NCI-H1048 (cell line): ENCODE measurements at regions not wholly inside any gene's neighbourhood (a gene's known extent, or its start where the extent isn't known, plus 50 kb on each side); places are given as distances from the start of the nearest gene placed in this dataset.
"Not testable (repeated sequence)": the region's sequence is repeated elsewhere in the genome, so short reads cannot be mapped to it uniquely, and the experiment has no call there.

ENCODE experiments used
- DNase-seq: peaks from one replicate; lab custom pipeline; 2025; lab: John Stamatoyannopoulos, UW

DNA sequence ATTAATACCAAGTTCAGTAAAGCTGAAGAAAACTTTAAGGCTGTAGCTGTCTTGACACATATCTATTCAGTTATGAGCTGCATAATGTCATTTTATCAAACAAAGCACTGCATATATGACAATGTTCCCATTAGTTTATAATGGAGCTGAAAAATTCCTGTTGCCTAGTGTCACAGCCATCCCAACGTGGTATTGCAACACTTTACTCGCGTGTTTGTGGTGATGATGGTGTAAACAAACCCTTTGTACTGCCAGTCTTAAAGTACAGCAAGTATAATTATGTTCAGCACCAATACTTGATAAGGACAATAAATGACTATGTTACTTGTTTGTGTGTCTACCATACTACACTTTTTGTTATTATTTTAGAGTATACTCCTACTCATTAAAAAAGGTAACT, 1415.6 kb upstream of the PCDH7 start:
- DNase-seq, result no peak

GRCh38 chr4:29307256-29307655, 1412.9 kb upstream of the PCDH7 start:
- DNase-seq, result no peak

DNA sequence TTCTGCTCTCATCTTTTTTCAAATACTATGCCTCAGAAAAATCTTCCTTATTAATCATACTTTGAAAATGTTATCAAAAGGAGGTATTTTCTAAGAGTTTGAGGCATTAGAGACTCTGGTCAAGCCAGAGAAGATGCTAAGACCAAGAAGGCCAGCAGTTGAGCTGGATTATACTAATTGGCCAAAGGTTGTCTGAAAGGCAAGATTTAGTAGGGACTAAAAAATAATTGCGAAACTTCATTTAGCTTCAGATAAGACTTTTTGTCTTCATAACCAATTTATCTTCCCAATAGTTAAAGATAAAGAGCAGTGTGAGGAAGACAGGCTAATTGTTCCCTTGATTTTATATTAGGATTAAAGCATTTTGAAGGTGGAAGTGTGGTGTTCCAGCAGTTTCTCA, 1412.4 kb upstream of the PCDH7 start:
- no peak for DNase-seq

- DNase-seq, result no peak
These were observed 1411.1 kb upstream of the PCDH7 start for GRCh38 chr4:29309050-29309449.

GRCh38 chr4:29310252-29310651, 1409.9 kb upstream of the PCDH7 start:
- no peak for DNase-seq

DNA sequence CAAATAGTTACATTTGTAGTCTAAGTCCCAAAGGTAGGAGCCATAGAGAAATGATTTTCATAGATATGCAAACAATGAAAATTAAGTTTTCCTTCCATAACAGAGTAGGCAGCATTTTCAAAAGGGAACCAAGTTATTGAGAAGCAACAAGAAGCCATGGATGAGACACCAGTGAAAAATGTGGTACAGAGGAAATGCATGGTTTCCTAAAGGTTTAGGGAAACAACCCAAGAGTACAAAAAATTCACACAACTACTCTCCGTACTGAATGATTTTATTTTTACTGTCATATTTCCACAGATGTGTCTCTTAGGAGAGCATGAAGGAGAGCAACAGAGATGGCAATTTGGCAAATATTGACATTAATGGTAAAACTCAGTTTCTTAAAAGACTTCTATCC, 1408.9 kb upstream of the PCDH7 start:
- DNase-seq, result no peak

- DNase-seq, result no peak
These were observed 1400.4 kb upstream of the PCDH7 start for GRCh38 chr4:29319663-29320340.

DNA sequence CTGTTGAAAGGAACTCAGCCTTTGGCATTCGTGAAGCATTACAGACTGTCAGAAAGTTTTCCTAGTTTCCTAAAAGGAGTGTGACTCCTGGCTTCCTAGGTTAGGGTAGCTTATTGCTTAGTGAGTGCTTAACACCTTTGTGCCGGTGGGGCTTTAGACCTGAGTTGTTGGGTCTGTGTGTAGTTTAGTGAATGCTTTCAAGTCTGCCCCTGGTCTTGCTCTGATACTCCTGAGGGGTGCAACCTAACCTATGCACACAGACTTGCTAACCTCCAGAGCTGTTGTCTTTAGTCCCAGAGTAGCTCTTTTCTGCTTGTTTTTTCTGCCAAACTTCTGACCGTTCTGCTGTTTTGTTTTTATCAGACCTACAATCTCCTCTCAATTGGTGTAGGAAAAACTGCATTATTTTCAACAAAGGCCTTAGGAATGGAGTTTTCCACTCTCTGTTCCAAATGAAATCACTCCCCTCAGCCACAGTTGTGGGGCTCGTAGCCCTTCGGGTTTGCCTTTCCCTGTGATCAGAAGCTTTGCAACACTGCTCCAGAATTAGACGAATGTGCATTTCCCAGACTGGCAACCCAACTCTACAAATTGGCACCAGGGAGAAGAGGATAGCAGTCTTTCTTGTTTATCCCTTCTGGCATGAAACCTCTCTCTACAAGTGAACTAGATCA, 1399.1 kb upstream of the PCDH7 start:
- no peak for DNase-seq

GRCh38 chr4:29326004-29326403, 1394.2 kb upstream of the PCDH7 start:
- DNase-seq, result no peak

DNA sequence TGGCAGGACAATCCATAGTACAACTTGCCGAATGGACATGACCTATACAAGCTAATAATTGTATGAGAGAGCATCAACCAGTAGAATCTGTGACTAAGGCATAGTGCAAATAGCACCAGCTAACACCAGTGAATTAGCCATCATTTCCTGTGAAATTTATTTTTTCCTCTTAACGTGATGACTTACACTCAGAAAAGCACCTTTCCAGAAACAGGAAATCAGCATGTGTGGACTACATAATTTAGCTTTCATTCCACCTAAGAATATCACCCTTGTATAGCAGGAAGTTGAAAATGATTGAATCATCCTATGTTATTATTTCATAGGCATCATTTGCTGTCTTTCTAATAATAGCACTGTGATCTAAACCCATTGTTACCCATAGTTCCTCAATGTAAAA, 1393.4 kb upstream of the PCDH7 start:
- DNase-seq, result no peak

- DNase-seq, result no peak
These were observed 1383.3 kb upstream of the PCDH7 start for GRCh38 chr4:29336861-29337260.

- DNase-seq, result no peak
These were observed 1347.2 kb upstream of the PCDH7 start for GRCh38 chr4:29372971-29373370.

- DNase-seq, result no peak
These were observed 1344.5 kb upstream of the PCDH7 start for GRCh38 chr4:29375716-29376115.

DNA sequence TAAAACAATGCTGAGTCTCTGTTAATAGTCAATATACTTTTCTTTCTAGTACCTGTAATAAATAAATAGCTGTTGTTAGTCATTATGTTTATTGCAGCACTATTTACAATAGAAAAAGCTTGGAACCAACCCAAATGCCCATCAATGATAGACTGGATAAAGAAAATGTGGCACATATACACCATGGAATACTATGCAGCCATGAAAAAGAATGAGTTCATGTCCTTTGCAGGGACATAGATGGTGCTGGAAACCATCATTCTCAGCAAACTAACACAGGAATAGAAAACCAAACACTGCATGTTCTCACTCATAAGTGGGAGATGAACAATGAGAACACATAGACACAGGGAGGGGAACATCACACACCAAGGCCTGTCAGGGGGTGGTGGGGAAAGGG, 1341.9 kb upstream of the PCDH7 start:
- DNase-seq, result not testable (repeated sequence)

DNA sequence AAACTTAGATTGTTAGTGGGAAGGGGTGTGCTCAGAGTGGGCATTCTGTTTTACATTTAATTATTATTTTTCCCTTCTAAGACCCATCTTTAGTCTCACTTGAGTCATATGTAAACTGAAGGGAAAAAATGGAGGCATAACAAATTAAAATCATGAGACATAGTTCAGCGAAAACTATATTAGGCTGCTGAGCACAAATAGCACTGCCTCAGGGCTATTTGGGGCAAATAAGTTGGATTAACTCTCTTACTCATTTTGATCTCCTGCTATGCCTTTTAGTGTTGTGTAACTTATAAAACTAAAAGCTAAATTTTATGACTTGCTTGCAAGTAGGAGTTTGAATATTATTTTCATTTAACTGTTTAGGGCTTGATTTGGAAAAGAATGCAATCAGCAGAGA, 1329.2 kb upstream of the PCDH7 start:
- peak; percentile 5 for DNase-seq

DNA sequence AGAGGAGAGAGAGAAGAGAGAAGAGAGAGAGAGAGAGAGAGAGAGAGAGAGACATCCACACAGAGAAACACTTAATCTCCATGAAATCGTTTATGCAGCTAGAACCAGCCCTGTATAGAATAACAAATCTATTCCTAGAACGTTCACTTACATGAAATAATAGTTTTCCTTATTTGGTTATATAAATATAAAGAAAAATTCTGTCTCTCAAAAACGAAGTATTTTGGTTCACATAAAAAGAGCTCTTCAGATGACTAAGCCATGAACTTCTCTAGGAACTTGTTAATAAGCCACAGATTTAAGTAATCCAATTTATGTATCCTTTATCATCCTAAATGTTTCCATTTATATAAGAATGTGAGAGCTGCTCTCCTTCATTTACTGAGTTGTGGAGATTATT, 1315.1 kb upstream of the PCDH7 start:
- DNase-seq, result no peak

GRCh38 chr4:29415771-29416170, 1304.4 kb upstream of the PCDH7 start:
- DNase-seq, result no peak

DNA sequence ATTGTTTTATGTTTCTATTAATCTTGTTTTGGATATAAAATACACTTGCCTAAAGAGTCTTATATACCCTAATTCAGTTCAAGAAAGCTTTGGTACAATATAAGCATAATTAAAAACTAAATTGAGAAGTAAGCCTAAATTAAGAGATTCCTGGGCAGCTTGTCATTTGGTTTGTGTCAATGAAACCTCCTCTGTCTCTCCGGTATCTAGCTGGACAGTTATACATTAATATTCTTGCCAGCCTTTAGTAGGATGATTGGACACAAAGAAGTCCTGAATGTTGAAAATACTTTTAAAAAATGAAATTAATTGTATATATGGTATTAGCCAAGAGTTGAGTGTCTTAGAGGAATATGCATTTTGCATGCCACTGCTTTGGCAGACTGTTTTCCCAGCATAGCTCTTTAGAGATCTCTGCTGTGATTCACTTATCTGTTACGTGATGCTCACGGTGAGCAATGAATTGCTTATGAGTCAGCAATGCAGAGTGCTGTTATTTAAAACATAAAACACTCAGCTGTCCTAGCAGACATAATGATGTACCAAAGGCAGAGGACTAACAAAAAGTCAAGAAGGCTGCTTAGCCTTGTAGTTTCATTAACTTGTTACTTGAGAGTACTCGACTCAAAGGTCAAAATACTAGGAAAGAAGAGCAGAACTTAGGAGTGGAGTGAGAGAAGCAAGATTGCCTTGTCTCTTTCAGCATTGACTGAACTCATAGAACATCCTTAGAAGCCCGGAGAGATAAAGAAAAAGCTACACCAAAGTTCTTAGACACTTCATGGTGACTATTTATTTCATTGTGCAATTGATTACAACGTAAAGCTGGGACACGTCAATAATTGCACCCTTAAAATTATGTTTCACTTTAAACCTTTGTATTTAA, 1296.1 kb upstream of the PCDH7 start:
- DNase-seq, result no peak

GRCh38 chr4:29453303-29453820, 1266.8 kb upstream of the PCDH7 start:
- no peak for DNase-seq

GRCh38 chr4:29459926-29460325, 1260.2 kb upstream of the PCDH7 start:
- DNase-seq, result no peak

- no peak for DNase-seq
These were observed 1253.0 kb upstream of the PCDH7 start for GRCh38 chr4:29467044-29467717.
